Astrocyte (in vitro differentiated cells and primary cell): ENCODE measurements at regions not wholly inside any gene's neighbourhood (a gene's known extent, or its start where the extent isn't known, plus 50 kb on each side); places are given as distances from the start of the nearest gene placed in this dataset.

ENCODE experiments used
- DNase-seq: peaks from one replicate; pipeline ENCODE4 v3.0.0-alpha.2; 2010; ENCODE audit warnings: low read depth
- FAIRE-seq: peaks from 2 replicates; lab custom pipeline; 2011; peaks lifted over from hg19 to GRCh38; lab: Jason Lieb, UNC
- H2AFZ ChIP-seq: 2 replicates; pipeline ENCODE4 v1.6.0; 2012; ENCODE audit warnings: low read depth, low read length, inconsistent platforms
- H3K27ac ChIP-seq: 2 replicates; pipeline ENCODE4 v1.5.1; 2011; ENCODE audit warnings: low read depth, low read length, inconsistent platforms
- H3K27me3 ChIP-seq: 2 replicates; pipeline ENCODE4 v1.6.0; 2011; ENCODE audit warnings: low read length, inconsistent platforms; ENCODE audit not compliant: insufficient read depth
- H3K36me3 ChIP-seq: 2 replicates; pipeline ENCODE4 v1.5.1; 2011; ENCODE audit warnings: low read length, inconsistent platforms; ENCODE audit not compliant: insufficient read depth
- H3K4me1 ChIP-seq: 2 replicates; pipeline ENCODE4 v1.5.1; 2011; ENCODE audit warnings: low read length, inconsistent platforms; ENCODE audit not compliant: insufficient read depth
- H3K4me2 ChIP-seq: 2 replicates; pipeline ENCODE4 v1.6.0; 2012; ENCODE audit warnings: low read length, inconsistent platforms
- H3K4me3 ChIP-seq: 2 replicates; pipeline ENCODE4 v1.5.1; 2011; ENCODE audit warnings: low read depth, mild to moderate bottlenecking, low read length, inconsistent platforms; ENCODE audit not compliant: insufficient read depth
- H3K79me2 ChIP-seq: 2 replicates; pipeline ENCODE4 v1.6.0; 2012; ENCODE audit warnings: mild to moderate bottlenecking, low read length, inconsistent platforms; ENCODE audit not compliant: insufficient read depth
- H3K9ac ChIP-seq: 2 replicates; pipeline ENCODE4 v1.6.0; 2012; ENCODE audit warnings: mild to moderate bottlenecking, low read length, inconsistent platforms
- H3K9me3 ChIP-seq: 2 replicates; pipeline ENCODE4 v1.5.1; 2012; ENCODE audit warnings: low read depth, mild to moderate bottlenecking, low read length, inconsistent platforms; ENCODE audit not compliant: insufficient read depth
- H4K20me1 ChIP-seq: 2 replicates; pipeline ENCODE4 v1.6.0; 2012; ENCODE audit warnings: low read length, inconsistent platforms; ENCODE audit not compliant: insufficient read depth
- H3K27ac Mint-ChIP-seq: one replicate; pipeline ENCODE4 v1.8.0; 2021; ENCODE audit warnings: mild to moderate bottlenecking, mixed read lengths; ENCODE audit not compliant: unreplicated experiment
- H3K27me3 Mint-ChIP-seq: one replicate; pipeline ENCODE4 v1.8.0; 2021; ENCODE audit warnings: low read depth, mixed read lengths; ENCODE audit not compliant: unreplicated experiment
- H3K36me3 Mint-ChIP-seq: one replicate; pipeline ENCODE4 v1.8.0; 2021; ENCODE audit warnings: low read depth, mixed read lengths; ENCODE audit not compliant: unreplicated experiment
- H3K4me1 Mint-ChIP-seq: one replicate; pipeline ENCODE4 v1.8.0; 2021; ENCODE audit warnings: low read depth, mixed read lengths; ENCODE audit not compliant: unreplicated experiment
- H3K4me3 Mint-ChIP-seq: one replicate; pipeline ENCODE4 v1.8.0; 2021; ENCODE audit warnings: mild to moderate bottlenecking, moderate library complexity, mixed read lengths; ENCODE audit not compliant: unreplicated experiment
- H3K9me3 Mint-ChIP-seq: one replicate; pipeline ENCODE4 v1.8.0; 2021; ENCODE audit warnings: mild to moderate bottlenecking, mixed read lengths; ENCODE audit not compliant: unreplicated experiment
- CTCF ChIP-seq: IDR thresholded peaks from 2 replicates; pipeline ENCODE4 v1.5.1; 2011; ENCODE audit warnings: low read depth, mild to moderate bottlenecking, inconsistent platforms, low read length, moderate library complexity; ENCODE audit not compliant: insufficient read depth
- EZH2 ChIP-seq: IDR thresholded peaks from 2 replicates; pipeline ENCODE4 v1.6.1; 2012; ENCODE audit warnings: mild to moderate bottlenecking, low read length, inconsistent platforms; ENCODE audit not compliant: insufficient read depth

- H3K27ac ChIP-seq, result no peak overlapping the region
- no peaks in the 10 kb centered on the region for H3K36me3 ChIP-seq
- H3K27me3 Mint-ChIP-seq, result no peaks in the 10 kb centered on the region
- TF ChIP-seq CTCF, result no peak
- TF ChIP-seq EZH2, result no peak
- H3K9me3 ChIP-seq, result no peaks in the 10 kb centered on the region
- peaks cover 11% of the 10 kb centered on the region for H3K4me1 Mint-ChIP-seq
- no peaks in the 10 kb centered on the region for H4K20me1 ChIP-seq
- no peak overlapping the region for H2AFZ ChIP-seq
- peaks cover 1% of the 10 kb centered on the region for H3K4me1 ChIP-seq
- no peak overlapping the region for H3K9ac ChIP-seq
- H3K4me3 Mint-ChIP-seq, result no peak overlapping the region
- no peaks in the 10 kb centered on the region for H3K79me2 ChIP-seq
- DNase-seq (peak; percentile 41), FAIRE-seq (no peak)
- H3K4me2 ChIP-seq, result no peak overlapping the region
- H3K9me3 Mint-ChIP-seq, result peaks cover 5% of the 10 kb centered on the region
- H3K27ac Mint-ChIP-seq, result no peak overlapping the region
- no peak overlapping the region for H3K4me3 ChIP-seq
- no peaks in the 10 kb centered on the region for H3K36me3 Mint-ChIP-seq
- no peaks in the 10 kb centered on the region for H3K27me3 ChIP-seq
Observed at GRCh38 chr4:122534776-122535175, 78.3 kb upstream of the IL2 start.

- Histone ChIP-seq H2AFZ (no peak overlapping the region), H3K27me3 (no peaks in the 10 kb centered on the region), H3K9ac (no peak overlapping the region), H3K36me3 (no peaks in the 10 kb centered on the region), H3K9me3 (no peaks in the 10 kb centered on the region), H4K20me1 (no peaks in the 10 kb centered on the region), H3K4me2 (no peak overlapping the region), H3K79me2 (no peaks in the 10 kb centered on the region), H3K4me1 (no peaks in the 10 kb centered on the region), H3K4me3 (no peak overlapping the region), H3K27ac (no peak overlapping the region)
- no peak overlapping the region for H3K4me3 Mint-ChIP-seq
- DNase-seq (no peak), FAIRE-seq (no peak)
- peaks cover 8% of the 10 kb centered on the region for H3K4me1 Mint-ChIP-seq
- H3K9me3 Mint-ChIP-seq, result peaks cover 5% of the 10 kb centered on the region
- H3K27me3 Mint-ChIP-seq, result no peaks in the 10 kb centered on the region
- H3K36me3 Mint-ChIP-seq, result no peaks in the 10 kb centered on the region
- H3K27ac Mint-ChIP-seq, result no peak overlapping the region
- no peak for TF ChIP-seq EZH2
- no peak for TF ChIP-seq CTCF
Observed at GRCh38 chr4:122533841-122534240, 77.3 kb upstream of the IL2 start.

GRCh38 chr4:122532766-122533165 is 76.2 kb upstream of the IL2 start:
- Histone ChIP-seq H2AFZ (no peak overlapping the region), H3K4me1 (no peaks in the 10 kb centered on the region), H3K27ac (no peak overlapping the region), H3K79me2 (no peaks in the 10 kb centered on the region), H3K27me3 (no peaks in the 10 kb centered on the region), H3K9me3 (no peaks in the 10 kb centered on the region), H3K36me3 (no peaks in the 10 kb centered on the region), H3K4me2 (no peak overlapping the region), H3K9ac (no peak overlapping the region), H4K20me1 (no peaks in the 10 kb centered on the region), H3K4me3 (no peak overlapping the region)
- Mint-ChIP-seq H3K27me3 (no peaks in the 10 kb centered on the region), H3K36me3 (no peaks in the 10 kb centered on the region), H3K4me3 (no peak overlapping the region), H3K4me1 (peaks cover 8% of the 10 kb centered on the region), H3K27ac (no peak overlapping the region), H3K9me3 (peaks cover 5% of the 10 kb centered on the region)
- DNase-seq (no peak), FAIRE-seq (no peak)
- TF ChIP-seq CTCF (no peak), EZH2 (no peak)
